ENCODE measurements at regions not wholly inside any gene's neighbourhood (a gene's known extent, or its start where the extent isn't known, plus 50 kb on each side); places are given as distances from the start of the nearest gene placed in this dataset.

- TF ChIP-seq CTCF (IDR thresholded peaks at IDR 0.05; ENCODE audit: control extremely low read depth, extremely low read depth) = no peak
- ATAC-seq (ENCODE audit: insufficient read depth, low FRiP score) (no peak), DNase-seq (no peak)
- no peak overlapping the region for H3K27ac ChIP-seq (ENCODE audit: low read depth in 1 of 2, low read length in 1 of 2)
- H3K4me3 ChIP-seq = no peak overlapping the region
- H3K36me3 ChIP-seq (ENCODE audit: control insufficient read depth in 4 of 4, insufficient read depth in 4 of 4, low read length in 4 of 4) = no peaks in the 10 kb centered on the region
- peaks cover 0 to 16% (median 2%) of the 10 kb centered on the region in 4 donors for H3K9me3 ChIP-seq (ENCODE audit: control insufficient read depth in 4 of 4, insufficient read depth in 3 of 4, low read length in 3 of 4)
- H3K27me3 ChIP-seq (ENCODE audit: control insufficient read depth in 3 of 3, insufficient read depth in 3 of 3, low read length in 2 of 3) = no peaks in the 10 kb centered on the region
- H3K4me1 ChIP-seq (ENCODE audit: control insufficient read depth in 5 of 5, insufficient read depth in 5 of 5, low read length in 5 of 5) = no peaks in the 10 kb centered on the region
- no peak overlapping the region for H3K9ac ChIP-seq (ENCODE audit: insufficient read depth in 1 of 2, low read length in 2 of 2)
- 77 to 86% methylated on average over 11 of the region's 11 CpGs for WGBS, 2 donors
Measured at GRCh38 chr14:96727980-96728717, 69.0 kb upstream of the VRK1 start.

- Histone ChIP-seq H3K9me3 (ENCODE audit: control insufficient read depth in 4 of 4, insufficient read depth in 3 of 4, low read length in 3 of 4) (peaks cover 0 to 7% (median 0%) of the 10 kb centered on the region in 4 donors), H3K36me3 (ENCODE audit: control insufficient read depth in 4 of 4, insufficient read depth in 4 of 4, low read length in 4 of 4) (no peaks in the 10 kb centered on the region), H3K4me3 (no peak overlapping the region), H3K27ac (ENCODE audit: low read depth in 1 of 2, low read length in 1 of 2) (no peak overlapping the region), H3K9ac (ENCODE audit: insufficient read depth in 1 of 2, low read length in 2 of 2) (no peak overlapping the region), H3K4me1 (ENCODE audit: control insufficient read depth in 5 of 5, insufficient read depth in 5 of 5, low read length in 5 of 5) (no peaks in the 10 kb centered on the region), H3K27me3 (ENCODE audit: control insufficient read depth in 3 of 3, insufficient read depth in 3 of 3, low read length in 2 of 3) (peaks cover 0 to 4% (median 0%) of the 10 kb centered on the region in 3 donors)
- ATAC-seq (ENCODE audit: insufficient read depth, low FRiP score) (no peak), DNase-seq (no peak)
- no peak for TF ChIP-seq CTCF (IDR thresholded peaks at IDR 0.05; ENCODE audit: control extremely low read depth, extremely low read depth)
- WGBS, 2 donors = 54 to 78% methylated on average over 4 of the region's 4 CpGs
Measured at GRCh38 chr14:96729889-96730288, 67.3 kb upstream of the VRK1 start.

GRCh38 chr14:96730386-96730785 is 66.8 kb upstream of the VRK1 start:
- Histone ChIP-seq H3K9me3 (ENCODE audit: control insufficient read depth in 4 of 4, insufficient read depth in 3 of 4, low read length in 3 of 4) (peaks cover 0 to 4% (median 0%) of the 10 kb centered on the region in 4 donors), H3K36me3 (ENCODE audit: control insufficient read depth in 4 of 4, insufficient read depth in 4 of 4, low read length in 4 of 4) (no peaks in the 10 kb centered on the region), H3K4me1 (ENCODE audit: control insufficient read depth in 5 of 5, insufficient read depth in 5 of 5, low read length in 5 of 5) (no peaks in the 10 kb centered on the region), H3K4me3 (no peak overlapping the region), H3K9ac (ENCODE audit: insufficient read depth in 1 of 2, low read length in 2 of 2) (no peak overlapping the region), H3K27ac (ENCODE audit: low read depth in 1 of 2, low read length in 1 of 2) (no peak overlapping the region), H3K27me3 (ENCODE audit: control insufficient read depth in 3 of 3, insufficient read depth in 3 of 3, low read length in 2 of 3) (peaks cover 0 to 4% (median 0%) of the 10 kb centered on the region in 3 donors)
- TF ChIP-seq CTCF (IDR thresholded peaks at IDR 0.05; ENCODE audit: control extremely low read depth, extremely low read depth) = no peak
- no peak for DNase-seq
- WGBS, 2 donors = 72 to 85% methylated on average over 7 of the region's 7 CpGs
- no peak for ATAC-seq (ENCODE audit: insufficient read depth, low FRiP score)
